GM21576 (cell line): ENCODE measurements at regions not wholly inside any gene's neighbourhood (a gene's known extent, or its start where the extent isn't known, plus 50 kb on each side); places are given as distances from the start of the nearest gene placed in this dataset.
"Not testable (repeated sequence)": the region's sequence is repeated elsewhere in the genome, so short reads cannot be mapped to it uniquely, and the experiment has no call there.

ENCODE experiments used
- ATAC-seq: cut with Tn5 transposase; IDR thresholded peaks from one replicate; pipeline ENCODE4 v1.9.1; 2021; ENCODE audit warnings: mild to moderate bottlenecking, moderate library complexity; ENCODE audit not compliant: unreplicated experiment

DNA sequence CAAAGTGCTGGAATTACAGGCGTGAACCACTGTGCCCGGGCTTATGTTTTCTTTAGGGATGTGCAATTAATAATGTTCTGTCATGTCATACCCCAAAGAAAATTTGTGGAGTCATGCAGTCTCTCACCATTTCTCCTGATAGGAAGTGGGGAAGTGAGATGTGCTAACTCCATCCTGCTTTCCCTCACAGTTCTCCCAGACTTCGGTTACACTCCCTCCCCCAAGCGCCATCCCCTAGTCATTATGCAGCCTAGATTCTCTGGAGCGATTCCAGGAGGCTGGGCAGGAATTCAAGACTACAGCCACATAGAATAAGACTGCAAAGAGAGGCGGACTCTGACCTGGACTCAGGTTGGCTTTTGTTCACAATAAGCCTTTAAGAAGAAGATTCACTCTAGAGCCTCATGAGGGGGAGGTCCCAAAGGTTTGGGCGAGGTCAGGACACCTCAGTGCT lies 271.4 kb downstream of the ALDH8A1 start:
- ATAC-seq, result no peak

DNA sequence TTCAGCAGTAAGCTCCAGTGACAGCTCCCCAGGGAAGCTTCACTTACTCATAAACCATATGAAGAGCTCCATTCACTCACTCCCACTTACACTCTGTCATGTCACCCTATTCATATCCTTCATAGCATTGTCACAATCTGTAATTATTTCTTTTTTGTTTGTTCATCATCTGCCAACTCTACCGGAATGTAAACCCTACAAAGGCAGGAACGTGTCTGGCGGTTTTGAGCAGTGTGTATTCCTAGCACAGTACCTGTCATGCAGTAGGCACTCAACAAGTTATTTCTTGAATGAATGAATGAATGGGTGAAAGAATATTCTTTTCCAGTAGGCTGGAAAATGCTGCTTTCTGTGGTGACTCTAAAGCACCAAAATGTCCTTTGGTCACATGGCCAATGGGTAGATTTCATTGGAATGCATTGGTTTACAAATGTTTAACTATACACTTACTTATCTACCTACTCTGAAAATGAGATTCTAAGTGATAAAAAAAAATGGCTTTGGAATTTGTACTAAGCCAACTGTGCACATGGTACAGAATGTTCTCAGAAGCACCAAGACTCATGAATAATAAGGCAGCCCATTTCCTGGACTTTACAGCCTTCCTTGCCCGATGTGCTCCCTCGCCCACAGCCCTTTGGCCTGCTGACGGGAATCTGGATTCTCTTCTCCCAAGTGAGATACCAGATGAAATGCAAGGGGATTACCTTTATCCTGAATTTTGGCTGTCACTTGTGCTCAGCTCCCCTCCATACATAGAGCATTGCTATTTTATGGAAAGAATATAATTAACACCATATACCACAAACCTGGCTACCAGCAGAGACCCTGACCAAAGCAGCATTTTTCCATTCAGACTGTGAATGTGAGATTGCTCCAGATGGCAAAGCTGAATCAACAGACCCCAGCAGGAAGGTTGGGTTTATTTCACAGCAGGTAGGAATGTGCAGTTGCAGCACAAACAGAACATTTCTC lies 273.3 kb downstream of the ALDH8A1 start:
- no peak for ATAC-seq

DNA sequence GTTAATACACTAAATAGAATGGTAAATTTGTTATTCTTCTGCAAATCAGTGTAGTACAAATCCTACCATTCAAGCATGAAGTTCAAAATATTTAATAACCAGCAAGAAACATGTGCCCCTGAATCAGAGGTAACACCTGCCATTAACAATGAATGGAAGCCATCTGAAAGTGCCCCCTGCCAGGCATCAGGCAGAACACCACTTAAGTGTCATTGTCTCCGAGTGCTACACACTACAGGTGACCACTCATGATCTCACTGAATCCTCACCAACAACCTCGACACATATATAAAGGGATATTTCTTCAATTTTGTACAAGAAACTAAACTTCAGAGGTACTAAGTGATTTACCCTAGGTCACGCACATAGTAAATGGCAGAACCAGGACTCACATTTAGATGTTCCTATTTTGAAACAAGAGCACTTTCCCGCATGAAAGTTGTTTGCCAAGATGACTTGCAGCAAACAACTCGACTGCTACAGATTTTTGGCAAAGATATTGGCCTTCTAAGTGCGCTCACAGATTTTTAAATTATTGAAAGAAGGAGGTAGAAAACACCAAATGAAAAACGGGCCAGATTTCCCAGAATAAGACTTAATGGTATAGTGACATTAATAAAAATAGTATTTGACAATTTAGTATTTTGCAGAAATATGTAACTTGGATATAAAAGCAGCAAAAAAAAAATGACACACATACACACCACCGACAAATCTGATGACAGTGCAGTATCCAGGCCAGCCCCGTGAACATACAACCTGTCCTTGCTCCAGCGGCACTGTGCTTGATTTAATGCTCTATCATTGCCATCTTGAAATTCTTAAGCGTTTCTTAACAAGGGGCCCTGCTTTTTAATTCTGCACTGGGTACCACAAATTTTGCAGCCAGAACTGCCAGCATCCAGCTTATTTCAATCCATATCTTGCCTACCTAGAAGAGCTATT lies 274.5 kb downstream of the ALDH8A1 start:
- no peak for ATAC-seq

DNA sequence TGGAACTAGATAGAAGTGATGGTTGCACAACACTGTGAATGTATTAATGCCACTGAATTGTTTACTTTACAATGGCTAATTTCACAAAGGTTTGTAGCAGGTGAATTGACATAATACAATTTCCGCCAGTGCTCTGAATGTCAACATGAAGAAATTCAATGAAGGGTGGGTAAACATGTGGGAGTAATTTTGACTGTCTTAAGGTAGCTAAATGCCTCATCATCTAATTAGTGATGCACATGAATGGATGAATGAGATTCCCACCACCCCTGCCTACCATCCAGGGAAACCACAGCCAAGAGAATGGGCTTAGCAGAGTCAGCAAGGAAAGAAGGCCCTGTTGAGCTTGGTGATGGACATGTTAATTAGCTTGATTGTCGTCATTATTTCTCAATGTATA lies 275.3 kb downstream of the ALDH8A1 start:
- ATAC-seq, result no peak

DNA sequence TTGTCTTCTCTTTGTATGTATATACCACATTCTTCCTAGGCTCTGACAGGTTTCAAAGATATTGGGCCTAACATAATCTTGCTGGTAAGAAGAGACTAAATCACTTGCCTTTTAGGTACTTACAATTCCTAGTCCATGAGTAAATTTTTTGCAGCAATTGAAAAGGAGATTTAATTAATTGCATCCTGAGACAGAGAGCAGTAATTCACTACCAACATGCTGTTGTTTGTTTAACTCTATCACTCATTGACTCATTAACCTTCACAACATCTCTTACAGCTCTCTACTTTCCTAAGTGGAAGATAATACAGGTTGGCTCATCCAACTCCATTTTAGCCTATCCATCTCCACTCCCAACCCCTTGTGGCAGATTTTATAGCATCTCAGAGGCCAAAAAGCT lies 280.4 kb downstream of the ALDH8A1 start:
- no peak for ATAC-seq

DNA sequence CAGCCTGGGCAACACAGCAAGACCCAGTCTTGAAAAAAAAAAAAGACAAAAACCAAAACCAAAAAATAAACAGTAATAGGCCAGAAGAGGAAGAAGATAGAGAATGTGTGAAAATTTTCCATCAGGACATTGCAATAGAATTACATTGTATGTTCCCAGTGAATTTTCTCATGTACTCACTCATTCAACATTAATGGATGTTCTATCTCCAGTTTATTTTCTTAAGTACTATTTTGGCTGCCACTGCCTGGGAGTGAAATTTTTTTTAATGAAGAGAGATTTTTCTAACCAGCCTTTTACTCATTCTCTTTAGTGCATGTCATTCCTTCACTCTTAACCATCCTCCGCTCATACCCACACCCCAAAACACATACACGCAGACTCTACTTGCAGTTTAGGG lies 282.8 kb downstream of the ALDH8A1 start:
- ATAC-seq, result no peak

DNA sequence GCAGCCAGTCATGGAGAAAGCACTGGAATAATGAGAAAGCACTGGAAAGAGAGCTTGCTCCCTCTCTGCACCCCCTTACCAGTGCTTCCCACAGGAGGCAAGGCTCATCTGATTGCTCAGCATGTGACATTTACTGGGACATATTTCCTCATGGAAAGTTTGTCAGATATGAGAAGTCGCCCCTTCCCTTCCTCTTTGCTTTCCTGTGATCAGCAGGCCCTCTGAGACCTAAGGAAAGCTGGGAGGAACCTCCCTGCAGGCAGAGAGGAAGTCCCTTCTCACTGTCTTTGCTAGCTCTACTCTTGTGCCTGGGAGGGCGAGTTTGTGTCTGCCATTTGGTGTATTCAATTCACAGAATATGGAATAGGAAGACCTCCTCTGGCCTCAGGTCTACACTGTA lies 283.8 kb downstream of the ALDH8A1 start:
- no peak for ATAC-seq

DNA sequence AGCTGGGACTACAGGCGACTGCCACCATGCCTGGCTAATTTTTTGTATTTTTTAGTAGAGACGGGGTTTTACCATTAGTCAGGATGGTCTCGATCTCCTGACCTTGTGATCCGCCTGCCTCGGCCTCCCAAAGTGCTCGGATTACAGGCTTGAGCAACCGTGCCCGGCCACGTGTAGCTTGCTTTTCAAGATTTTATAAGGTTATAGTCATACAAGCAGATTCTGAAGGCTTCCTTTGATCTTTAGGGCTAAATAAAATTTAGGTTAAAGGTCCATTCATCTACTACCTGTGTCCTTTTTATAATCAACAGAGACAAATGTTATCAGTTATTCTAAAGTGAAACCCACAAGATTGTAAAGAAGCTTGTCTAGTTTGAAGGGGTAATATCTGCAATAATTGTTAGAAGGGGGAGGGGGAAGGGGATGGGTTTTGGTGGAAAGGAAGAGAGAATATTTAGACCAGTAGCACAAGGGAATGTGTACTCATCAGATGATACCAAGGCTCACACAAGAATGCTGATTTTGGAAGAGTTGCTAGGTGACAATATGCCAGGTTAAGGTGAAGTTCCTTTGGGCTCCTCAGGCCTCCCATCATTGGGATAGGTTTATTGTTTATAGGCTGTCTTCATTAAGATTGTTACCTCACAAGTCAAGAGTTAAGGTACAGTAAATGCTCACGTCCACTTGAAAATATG lies 284.7 kb downstream of the ALDH8A1 start:
- no peak for ATAC-seq

DNA sequence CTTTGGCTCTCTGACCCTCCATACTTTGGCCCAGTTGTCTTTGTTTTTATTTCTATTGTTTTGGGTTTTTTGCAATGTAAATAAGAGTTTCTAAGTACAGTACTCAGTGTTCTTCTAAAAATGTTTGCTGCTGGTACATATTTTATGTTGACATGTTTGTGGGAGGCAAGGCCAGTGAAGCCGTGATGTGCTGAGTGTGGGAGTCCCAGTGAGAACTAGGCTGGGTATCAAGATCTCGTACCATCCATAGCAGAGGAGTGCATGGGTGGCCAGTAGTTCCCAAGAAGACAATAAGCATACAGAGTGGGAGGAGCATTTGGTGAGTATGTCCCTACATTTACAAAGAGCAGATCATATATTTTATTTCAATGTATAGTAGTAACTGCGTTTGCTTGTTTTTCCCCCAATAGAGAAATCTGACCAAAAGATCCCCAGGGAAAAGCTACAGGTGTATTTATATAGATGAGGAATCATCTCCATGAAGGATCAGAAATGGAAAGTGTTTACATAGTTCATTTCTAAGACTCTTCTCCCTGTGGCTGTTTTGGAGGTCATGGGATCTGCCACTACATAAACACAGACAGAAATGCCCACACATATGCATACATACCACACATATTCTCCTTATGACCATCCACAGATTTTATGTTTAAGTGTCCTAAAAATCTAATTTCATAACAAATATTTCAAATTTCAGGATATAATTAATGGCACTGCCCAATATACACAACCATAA lies 285.9 kb downstream of the ALDH8A1 start:
- no peak for ATAC-seq

DNA sequence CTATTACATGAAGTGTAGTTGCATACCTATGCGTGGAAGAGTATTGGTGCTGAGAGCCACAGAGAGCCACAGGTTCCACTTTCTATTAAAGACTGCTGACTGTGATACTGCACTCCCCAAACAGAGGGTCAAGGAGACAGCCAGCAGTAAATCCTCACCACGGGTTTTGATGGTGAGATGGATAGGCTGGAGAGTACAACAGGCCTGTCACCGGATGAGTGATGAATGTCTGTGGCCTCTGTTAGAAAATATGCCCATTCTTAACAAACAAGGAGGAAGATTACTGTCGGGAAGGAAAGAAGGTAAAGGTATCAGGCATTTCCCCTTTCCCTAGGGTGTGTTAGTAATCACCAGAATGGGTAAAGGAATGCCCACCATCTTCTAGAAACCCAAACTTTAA lies 286.5 kb downstream of the ALDH8A1 start:
- ATAC-seq, result no peak

DNA sequence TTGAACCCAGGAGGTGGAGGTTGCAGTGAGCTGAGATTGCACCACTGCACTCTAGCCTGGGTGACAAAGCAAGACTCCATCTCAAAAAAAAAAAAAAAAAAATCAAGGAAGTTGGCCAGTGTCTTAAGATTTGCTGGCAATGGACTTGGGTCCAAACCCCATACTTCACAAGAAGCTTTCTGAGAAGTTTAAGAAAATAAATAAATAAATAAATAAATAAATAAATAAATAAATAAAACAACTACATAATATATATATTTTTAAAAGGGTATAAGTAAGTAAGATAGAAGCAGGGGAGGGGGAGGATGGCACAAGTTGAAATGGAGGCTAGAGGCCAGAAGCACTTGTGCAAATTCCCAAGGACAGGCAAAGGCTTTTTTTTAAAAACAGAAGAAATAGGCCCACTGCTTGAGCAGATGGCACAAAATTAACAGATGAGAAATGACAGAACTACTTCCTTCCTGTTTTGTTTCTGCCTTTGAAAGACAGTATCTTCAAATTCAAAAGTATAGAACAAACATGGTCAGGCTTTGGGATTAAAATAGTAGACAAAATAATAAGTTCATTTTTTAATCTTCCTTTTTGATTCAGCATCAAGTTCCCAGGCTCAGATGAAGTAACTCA lies 287.7 kb downstream of the ALDH8A1 start:
- no peak for ATAC-seq

DNA sequence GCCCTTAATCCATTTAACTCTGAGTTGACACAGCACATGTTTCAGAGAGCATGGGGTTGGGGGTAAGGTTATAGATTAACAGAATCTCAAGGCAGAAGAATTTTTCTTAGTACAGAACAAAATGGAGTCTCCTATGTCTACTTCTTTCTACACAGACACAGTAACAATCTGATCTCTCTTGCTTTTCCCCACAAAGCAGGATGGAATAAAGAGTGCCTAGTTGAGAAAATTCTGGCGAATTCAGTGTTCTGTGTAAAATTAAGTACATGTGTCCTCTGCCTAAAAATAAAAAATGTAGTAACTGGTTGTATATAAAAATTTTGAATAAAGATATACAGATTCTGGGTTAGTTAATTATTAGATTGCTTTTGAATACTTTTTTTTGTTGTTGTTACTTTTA lies 290.0 kb downstream of the ALDH8A1 start:
- ATAC-seq, result not testable (repeated sequence)

DNA sequence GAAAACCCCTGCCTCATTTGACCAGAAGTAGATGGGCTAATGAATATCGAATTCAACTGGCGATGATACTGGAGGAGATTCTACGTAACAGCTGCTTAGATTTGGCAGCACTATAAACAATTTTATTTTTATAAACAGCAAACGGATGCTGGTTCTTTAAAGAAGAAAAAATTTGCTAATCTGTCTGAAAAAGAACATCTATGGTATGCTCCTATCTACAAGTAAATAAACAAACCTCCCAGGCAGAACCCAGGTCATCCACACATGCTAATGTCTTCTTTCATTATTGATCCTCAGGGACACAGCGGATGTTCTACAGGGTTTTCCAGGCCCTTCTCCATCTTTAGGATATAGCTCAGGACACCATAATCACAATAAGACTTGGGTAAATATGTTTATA lies 291.3 kb downstream of the ALDH8A1 start:
- ATAC-seq, result no peak

DNA sequence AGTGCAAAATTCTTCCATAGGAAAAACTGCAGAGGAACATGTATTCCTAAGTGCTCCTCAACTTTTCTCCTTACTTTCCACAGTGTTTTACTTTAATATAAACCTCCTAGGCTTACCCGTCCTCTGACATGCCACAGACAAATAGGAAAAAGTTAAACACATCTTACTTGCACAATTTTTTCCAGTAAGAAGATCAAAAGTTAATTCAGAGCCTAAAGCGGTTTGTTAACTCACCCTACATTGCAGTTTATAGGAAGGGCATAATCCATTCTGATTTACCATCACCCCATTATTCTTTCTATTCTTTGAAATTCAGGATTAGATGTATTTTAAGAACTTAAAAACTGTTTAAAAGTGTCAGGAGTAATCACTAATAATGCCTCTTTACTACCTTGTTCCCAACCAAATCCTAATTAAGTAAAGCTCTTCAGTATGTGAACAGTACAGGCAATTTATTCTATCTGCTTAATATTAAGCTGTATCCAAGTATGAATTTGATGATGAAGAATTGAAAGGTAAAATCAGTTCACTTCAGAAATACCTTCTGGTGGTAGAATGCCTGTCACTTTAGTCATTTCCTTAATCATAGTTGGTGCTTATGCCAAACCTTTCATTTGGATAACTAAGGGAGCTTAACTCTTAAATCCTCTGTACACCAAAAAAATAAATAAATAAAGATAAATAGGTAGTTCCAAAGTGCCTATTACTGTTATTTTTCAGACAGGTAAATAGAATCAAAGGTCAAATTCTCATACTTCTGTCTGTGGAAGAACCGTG lies 292.0 kb downstream of the ALDH8A1 start:
- ATAC-seq, result no peak

DNA sequence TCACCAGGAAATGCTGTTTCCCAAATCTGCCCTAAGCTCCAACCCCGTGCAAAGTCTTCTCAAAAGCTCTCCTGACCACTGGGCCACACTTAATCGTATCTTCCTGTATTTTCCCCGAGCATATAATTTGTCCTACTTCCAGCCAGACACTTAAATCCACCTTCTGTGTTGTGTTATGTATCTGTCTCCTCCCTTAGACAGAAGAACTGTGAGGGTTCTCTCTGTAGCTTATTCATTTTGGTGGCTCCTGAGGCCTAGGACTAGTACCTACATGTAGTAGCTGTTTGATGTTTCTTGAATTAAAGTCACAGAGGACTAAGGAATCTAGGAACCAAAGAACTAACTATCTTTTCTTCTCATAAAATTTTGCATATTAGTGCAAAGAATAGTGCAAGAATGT lies 292.6 kb downstream of the ALDH8A1 start:
- ATAC-seq, result no peak

DNA sequence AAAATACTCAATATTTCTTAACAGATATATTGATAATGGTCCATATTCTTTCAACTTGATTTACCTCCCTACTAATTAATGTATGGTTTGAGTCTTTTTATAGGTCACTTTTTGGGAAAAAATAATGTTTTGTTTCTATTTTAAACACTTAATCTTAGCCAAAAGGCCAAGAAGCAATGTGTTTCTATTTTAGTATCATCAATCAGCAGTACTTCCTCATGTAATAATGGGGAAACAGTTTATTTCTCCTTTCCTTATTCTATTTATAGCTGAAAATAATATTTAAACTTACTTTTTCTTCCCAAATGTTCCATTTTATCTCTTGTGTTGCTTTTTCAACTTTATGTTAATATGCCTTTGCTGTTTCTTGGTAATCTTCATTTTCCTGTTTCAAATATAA lies 295.1 kb downstream of the ALDH8A1 start:
- no peak for ATAC-seq

DNA sequence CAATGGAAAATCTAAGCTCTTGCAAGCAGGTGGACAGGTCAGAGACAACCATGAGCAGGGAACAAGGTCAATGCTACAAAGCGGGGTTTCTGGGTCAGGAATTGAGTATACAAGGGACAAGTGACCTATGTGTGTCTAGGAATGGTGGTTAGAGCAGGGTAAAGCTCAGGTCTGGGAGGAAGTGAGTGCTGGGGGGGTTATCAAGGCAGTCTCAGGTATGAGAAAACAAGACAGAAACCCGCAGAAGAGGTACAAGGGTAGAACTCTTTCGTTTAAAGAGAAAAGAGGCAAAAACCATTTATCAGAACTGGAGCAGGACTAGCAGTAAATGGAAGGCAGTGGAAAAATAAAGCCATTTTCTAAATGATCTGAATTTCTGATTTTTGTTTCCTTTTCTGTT lies 298.4 kb downstream of the ALDH8A1 start:
- no peak for ATAC-seq

DNA sequence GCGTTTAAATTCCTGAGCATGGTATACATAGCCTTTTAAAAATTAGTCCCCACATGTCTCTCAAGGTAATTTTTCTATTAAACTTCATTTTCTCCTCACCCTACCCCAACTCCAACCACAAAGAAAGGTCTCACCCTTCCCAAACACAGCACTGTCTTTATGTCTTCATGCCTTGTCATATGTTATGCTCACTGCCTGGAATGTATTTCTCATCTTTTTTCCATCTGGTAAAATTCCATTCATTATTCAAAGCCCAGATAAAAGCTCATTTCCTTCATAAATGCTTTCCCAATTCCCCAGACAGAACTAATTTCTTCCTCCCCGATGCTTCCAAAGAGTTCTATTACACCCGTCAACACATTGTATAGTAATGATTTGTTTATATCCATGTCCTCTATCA lies 302.0 kb downstream of the ALDH8A1 start:
- ATAC-seq, result no peak

DNA sequence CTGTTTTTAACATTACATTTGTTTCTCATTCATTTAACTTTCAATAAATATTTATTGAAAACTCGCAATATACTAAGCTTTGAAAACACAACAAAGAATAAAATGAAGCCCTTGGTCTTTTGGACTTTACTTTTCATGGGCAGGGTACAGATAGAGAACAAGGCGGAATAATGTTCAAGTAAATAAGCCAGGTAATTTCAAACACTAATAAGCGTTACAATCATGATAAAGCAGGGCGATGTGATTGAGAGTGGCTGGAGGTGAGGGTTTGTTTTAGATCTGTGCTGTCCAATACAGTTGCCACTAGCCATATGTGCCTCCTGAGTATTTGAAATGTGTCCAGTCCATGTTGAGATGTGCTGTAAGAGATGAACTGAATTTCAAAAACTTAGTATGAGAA lies 307.1 kb downstream of the ALDH8A1 start:
- no peak for ATAC-seq
